Mesenteric fat pad (tissue), 1 donor: ENCODE measurements at regions not wholly inside any gene's neighbourhood (a gene's known extent, or its start where the extent isn't known, plus 50 kb on each side); places are given as distances from the start of the nearest gene placed in this dataset.

Experiments
- DNase-seq: peaks from one replicate; pipeline ENCODE4 v3.0.0-alpha.2; 2020; ENCODE audit warnings: low spot score
- donor health status: DM: yes; HTN: yes; CAD: no.

GRCh38 chr7:26551740-26552139 lies 260.1 kb downstream of the SNX10 start:
- no peak for DNase-seq

GRCh38 chr7:26553128-26553527 lies 261.5 kb downstream of the SNX10 start:
- DNase-seq: no peak

GRCh38 chr7:26553582-26553981 lies 261.9 kb downstream of the SNX10 start:
- no peak for DNase-seq

- no peak for DNase-seq
Measured at GRCh38 chr7:26554952-26555351, 263.3 kb downstream of the SNX10 start.

- no peak for DNase-seq
Measured at GRCh38 chr7:26556061-26556881, 264.6 kb downstream of the SNX10 start.

GRCh38 chr7:26560526-26561256 lies 269.0 kb downstream of the SNX10 start:
- no peak for DNase-seq

GRCh38 chr7:26562841-26563240 lies 271.2 kb downstream of the SNX10 start:
- DNase-seq: no peak

- no peak for DNase-seq
Measured at GRCh38 chr7:26563406-26563805, 271.7 kb downstream of the SNX10 start.

GRCh38 chr7:26567266-26567665 lies 275.6 kb downstream of the SNX10 start:
- DNase-seq: no peak

- no peak for DNase-seq
Measured at GRCh38 chr7:26574476-26574875, 282.8 kb downstream of the SNX10 start.

GRCh38 chr7:26580064-26580591 lies 284.3 kb downstream of the SKAP2 start:
- no peak for DNase-seq

- no peak for DNase-seq
Measured at GRCh38 chr7:26580711-26581110, 283.7 kb downstream of the SKAP2 start.

GRCh38 chr7:26583094-26583648 lies 281.2 kb downstream of the SKAP2 start:
- DNase-seq: no peak

- no peak for DNase-seq
Measured at GRCh38 chr7:26584326-26584725, 280.1 kb downstream of the SKAP2 start.

GRCh38 chr7:26584987-26585665 lies 279.3 kb downstream of the SKAP2 start:
- DNase-seq: no peak

GRCh38 chr7:26587536-26587935 lies 276.9 kb downstream of the SKAP2 start:
- DNase-seq: no peak

GRCh38 chr7:26588511-26588910 lies 275.9 kb downstream of the SKAP2 start:
- no peak for DNase-seq

- no peak for DNase-seq
Measured at GRCh38 chr7:26590709-26591108, 273.7 kb downstream of the SKAP2 start.

GRCh38 chr7:26592011-26592410 lies 272.4 kb downstream of the SKAP2 start:
- DNase-seq: no peak

GRCh38 chr7:26593393-26593792 lies 271.0 kb downstream of the SKAP2 start:
- no peak for DNase-seq

GRCh38 chr7:26593896-26594295 lies 270.5 kb downstream of the SKAP2 start:
- no peak for DNase-seq

- DNase-seq: no peak
Measured at GRCh38 chr7:26594553-26594952, 269.8 kb downstream of the SKAP2 start.
